Neural cell (in vitro differentiated cells): ENCODE measurements at regions not wholly inside any gene's neighbourhood (a gene's known extent, or its start where the extent isn't known, plus 50 kb on each side); places are given as distances from the start of the nearest gene placed in this dataset.

Source experiments
- H2AFZ ChIP-seq: fragments of 200-600, 300-800 bp; sonication (generic), shearing (Covaris generic); 2 replicates; pipeline ENCODE4 v1.6.0; 2014; ENCODE audit warnings: low read depth, mild to moderate bottlenecking, antibody characterized with exemption, low read length, moderate library complexity
- H3F3A ChIP-seq: fragments of 200-600 bp; shearing (Covaris generic); 2 replicates; pipeline ENCODE4 v1.6.1; 2016; ENCODE audit warnings: mild to moderate bottlenecking, moderate library complexity, mixed read lengths, antibody characterized with exemption, low read length; ENCODE audit not compliant: insufficient read depth, poor library complexity, severe bottlenecking
- H3K27ac ChIP-seq: fragments of 200-600, 300-800 bp; sonication (generic), shearing (Covaris generic); 2 replicates; pipeline ENCODE4 v1.5.1; 2014; ENCODE audit warnings: mild to moderate bottlenecking, low read length, moderate library complexity
- H3K27me3 ChIP-seq: fragments of 300-800, 200-600 bp; sonication (generic), shearing (Covaris generic); 2 replicates; pipeline ENCODE4 v1.6.0; 2014; ENCODE audit warnings: mild to moderate bottlenecking, low read depth, low read length, moderate library complexity; ENCODE audit not compliant: insufficient read depth
- H3K36me3 ChIP-seq: fragments of 300-800, 200-600 bp; sonication (generic), shearing (Covaris generic); 2 replicates; pipeline ENCODE4 v1.5.1; 2014; ENCODE audit warnings: mild to moderate bottlenecking, antibody characterized with exemption, low read length, moderate library complexity; ENCODE audit not compliant: insufficient read depth
- H3K4me2 ChIP-seq: fragments of 300-800, 200-600 bp; sonication (generic), shearing (Covaris generic); 2 replicates; pipeline ENCODE4 v1.6.0; 2014; ENCODE audit warnings: mild to moderate bottlenecking, low read length
- H3K4me3 ChIP-seq: fragments of 300-800, 200-600 bp; sonication (generic), shearing (Covaris generic); 2 replicates; pipeline ENCODE4 v1.5.1; 2014; ENCODE audit warnings: mild to moderate bottlenecking, low read length, moderate library complexity
- H3K79me2 ChIP-seq: fragments of 200-600 bp; shearing (Covaris generic); replicated peaks from 2 replicates; pipeline ENCODE4 v1.6.0; 2014; ENCODE audit warnings: mild to moderate bottlenecking, low read length, moderate library complexity; ENCODE audit not compliant: insufficient read depth
- H3K9ac ChIP-seq: fragments of 300-800, 200-600 bp; sonication (generic), shearing (Covaris generic); 2 replicates; pipeline ENCODE4 v1.6.1; 2016; ENCODE audit warnings: mild to moderate bottlenecking, low read length, mixed read lengths
- H3K9me2 ChIP-seq: fragments of 200-600 bp; shearing (Covaris generic); 2 replicates; pipeline ENCODE4 v1.6.1; 2016; ENCODE audit warnings: mild to moderate bottlenecking, low read length, mixed read lengths; ENCODE audit not compliant: insufficient read depth
- H3K9me3 ChIP-seq: fragments of 200-600, 300-800 bp; sonication (generic), shearing (Covaris generic); 2 replicates; pipeline ENCODE4 v1.6.1; 2016; ENCODE audit warnings: mild to moderate bottlenecking, mixed run types, low read length, moderate library complexity, mixed read lengths
- H4K20me1 ChIP-seq: fragments of 200-600 bp; shearing (Covaris generic); 2 replicates; pipeline ENCODE4 v1.6.1; 2016; ENCODE audit warnings: mild to moderate bottlenecking, mixed run types; ENCODE audit not compliant: insufficient read depth
- EP300 ChIP-seq: fragments of 450-650 bp; conservative IDR thresholded peaks from 2 replicates; pipeline ENCODE4 v1.6.1; 2014; ENCODE audit warnings: antibody characterized with exemption, mild to moderate bottlenecking, moderate library complexity; ENCODE audit not compliant: poor library complexity, severe bottlenecking
- EZH2 ChIP-seq: fragments of 200-600, 300-800 bp; shearing (Covaris generic), sonication (generic); IDR thresholded peaks from 2 replicates; pipeline ENCODE4 v1.6.1; 2014; ENCODE audit warnings: antibody characterized with exemption, low read length, borderline replicate concordance, mild to moderate bottlenecking; ENCODE audit not compliant: insufficient read depth, poor library complexity, severe bottlenecking
- MXI1 ChIP-seq: fragments of 450-650 bp; conservative IDR thresholded peaks from 2 replicates; pipeline ENCODE4 v1.6.1; 2014; ENCODE audit warnings: antibody characterized with exemption, mild to moderate bottlenecking; ENCODE audit not compliant: poor library complexity, severe bottlenecking
- POLR2AphosphoS5 ChIP-seq: IDR thresholded peaks from 2 replicates; pipeline ENCODE4 v1.6.1; 2012
- RAD21 ChIP-seq: fragments of 450-650 bp; conservative IDR thresholded peaks from 2 replicates; pipeline ENCODE4 v1.6.1; 2014; ENCODE audit warnings: antibody characterized with exemption, mild to moderate bottlenecking, moderate library complexity
- SMC3 ChIP-seq: fragments of 450-650 bp; conservative IDR thresholded peaks from 2 replicates; pipeline ENCODE4 v1.6.1; 2014; ENCODE audit warnings: antibody characterized with exemption, mild to moderate bottlenecking, moderate library complexity; ENCODE audit not compliant: poor library complexity
- TAF1 ChIP-seq: IDR thresholded peaks from 2 replicates; pipeline ENCODE4 v1.6.1; 2012; ENCODE audit warnings: low read depth
- TF ChIP-seq, protein P1 (sequence below): IDR thresholded peaks from 2 replicates; pipeline ENCODE4 v1.6.1; 2012; ENCODE audit warnings: borderline replicate concordance
- TF ChIP-seq, protein P2 (sequence below): fragments of 450-650 bp; IDR thresholded peaks from 2 replicates; pipeline ENCODE4 v1.5.1; 2014; ENCODE audit warnings: antibody characterized with exemption, mild to moderate bottlenecking, moderate library complexity; ENCODE audit not compliant: poor library complexity, severe bottlenecking

DNA sequence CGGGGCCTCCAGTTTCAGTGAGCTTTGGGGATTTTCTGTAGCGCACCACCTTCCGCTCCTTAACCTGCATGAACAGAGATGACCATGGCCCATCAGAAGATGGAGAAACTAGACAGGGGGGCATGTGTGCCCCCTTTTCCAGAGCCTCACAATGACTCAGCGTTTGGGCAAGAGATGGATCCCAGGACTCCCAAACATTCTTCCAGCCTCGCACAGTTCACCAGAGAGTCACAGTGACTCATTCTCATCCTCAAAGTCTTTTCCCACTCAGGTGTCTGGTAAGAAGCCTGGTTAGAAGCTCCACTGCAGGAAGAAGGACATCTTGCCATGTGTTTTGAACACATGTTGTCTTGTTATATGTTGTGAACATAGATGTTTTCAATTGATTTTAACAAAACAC, 76.2 kb upstream of the FRMD1 start:
- no peak overlapping the region for H3K9ac ChIP-seq
- H2AFZ ChIP-seq = no peak overlapping the region
- no peak overlapping the region for H3K4me2 ChIP-seq
- TF ChIP-seq RAD21 (no peak), TAF1 (no peak), EP300 (no peak), EZH2 (no peak), MXI1 (no peak), POLR2AphosphoS5 (no peak), SMC3 (no peak)
- TF ChIP-seq, protein P1, sequence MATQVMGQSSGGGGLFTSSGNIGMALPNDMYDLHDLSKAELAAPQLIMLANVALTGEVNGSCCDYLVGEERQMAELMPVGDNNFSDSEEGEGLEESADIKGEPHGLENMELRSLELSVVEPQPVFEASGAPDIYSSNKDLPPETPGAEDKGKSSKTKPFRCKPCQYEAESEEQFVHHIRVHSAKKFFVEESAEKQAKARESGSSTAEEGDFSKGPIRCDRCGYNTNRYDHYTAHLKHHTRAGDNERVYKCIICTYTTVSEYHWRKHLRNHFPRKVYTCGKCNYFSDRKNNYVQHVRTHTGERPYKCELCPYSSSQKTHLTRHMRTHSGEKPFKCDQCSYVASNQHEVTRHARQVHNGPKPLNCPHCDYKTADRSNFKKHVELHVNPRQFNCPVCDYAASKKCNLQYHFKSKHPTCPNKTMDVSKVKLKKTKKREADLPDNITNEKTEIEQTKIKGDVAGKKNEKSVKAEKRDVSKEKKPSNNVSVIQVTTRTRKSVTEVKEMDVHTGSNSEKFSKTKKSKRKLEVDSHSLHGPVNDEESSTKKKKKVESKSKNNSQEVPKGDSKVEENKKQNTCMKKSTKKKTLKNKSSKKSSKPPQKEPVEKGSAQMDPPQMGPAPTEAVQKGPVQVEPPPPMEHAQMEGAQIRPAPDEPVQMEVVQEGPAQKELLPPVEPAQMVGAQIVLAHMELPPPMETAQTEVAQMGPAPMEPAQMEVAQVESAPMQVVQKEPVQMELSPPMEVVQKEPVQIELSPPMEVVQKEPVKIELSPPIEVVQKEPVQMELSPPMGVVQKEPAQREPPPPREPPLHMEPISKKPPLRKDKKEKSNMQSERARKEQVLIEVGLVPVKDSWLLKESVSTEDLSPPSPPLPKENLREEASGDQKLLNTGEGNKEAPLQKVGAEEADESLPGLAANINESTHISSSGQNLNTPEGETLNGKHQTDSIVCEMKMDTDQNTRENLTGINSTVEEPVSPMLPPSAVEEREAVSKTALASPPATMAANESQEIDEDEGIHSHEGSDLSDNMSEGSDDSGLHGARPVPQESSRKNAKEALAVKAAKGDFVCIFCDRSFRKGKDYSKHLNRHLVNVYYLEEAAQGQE = no peak
- TF ChIP-seq, protein P2, sequence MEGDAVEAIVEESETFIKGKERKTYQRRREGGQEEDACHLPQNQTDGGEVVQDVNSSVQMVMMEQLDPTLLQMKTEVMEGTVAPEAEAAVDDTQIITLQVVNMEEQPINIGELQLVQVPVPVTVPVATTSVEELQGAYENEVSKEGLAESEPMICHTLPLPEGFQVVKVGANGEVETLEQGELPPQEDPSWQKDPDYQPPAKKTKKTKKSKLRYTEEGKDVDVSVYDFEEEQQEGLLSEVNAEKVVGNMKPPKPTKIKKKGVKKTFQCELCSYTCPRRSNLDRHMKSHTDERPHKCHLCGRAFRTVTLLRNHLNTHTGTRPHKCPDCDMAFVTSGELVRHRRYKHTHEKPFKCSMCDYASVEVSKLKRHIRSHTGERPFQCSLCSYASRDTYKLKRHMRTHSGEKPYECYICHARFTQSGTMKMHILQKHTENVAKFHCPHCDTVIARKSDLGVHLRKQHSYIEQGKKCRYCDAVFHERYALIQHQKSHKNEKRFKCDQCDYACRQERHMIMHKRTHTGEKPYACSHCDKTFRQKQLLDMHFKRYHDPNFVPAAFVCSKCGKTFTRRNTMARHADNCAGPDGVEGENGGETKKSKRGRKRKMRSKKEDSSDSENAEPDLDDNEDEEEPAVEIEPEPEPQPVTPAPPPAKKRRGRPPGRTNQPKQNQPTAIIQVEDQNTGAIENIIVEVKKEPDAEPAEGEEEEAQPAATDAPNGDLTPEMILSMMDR = no peak
- H3K79me2 ChIP-seq = no peaks in the 10 kb centered on the region
- no peaks in the 10 kb centered on the region for H3K9me3 ChIP-seq
- H3K27ac ChIP-seq = no peak overlapping the region
- H4K20me1 ChIP-seq = no peaks in the 10 kb centered on the region
- H3K27me3 ChIP-seq = no peaks in the 10 kb centered on the region
- H3F3A ChIP-seq = no peaks in the 10 kb centered on the region
- no peak overlapping the region for H3K4me3 ChIP-seq
- H3K9me2 ChIP-seq = no peaks in the 10 kb centered on the region
- H3K36me3 ChIP-seq = no peaks in the 10 kb centered on the region

DNA sequence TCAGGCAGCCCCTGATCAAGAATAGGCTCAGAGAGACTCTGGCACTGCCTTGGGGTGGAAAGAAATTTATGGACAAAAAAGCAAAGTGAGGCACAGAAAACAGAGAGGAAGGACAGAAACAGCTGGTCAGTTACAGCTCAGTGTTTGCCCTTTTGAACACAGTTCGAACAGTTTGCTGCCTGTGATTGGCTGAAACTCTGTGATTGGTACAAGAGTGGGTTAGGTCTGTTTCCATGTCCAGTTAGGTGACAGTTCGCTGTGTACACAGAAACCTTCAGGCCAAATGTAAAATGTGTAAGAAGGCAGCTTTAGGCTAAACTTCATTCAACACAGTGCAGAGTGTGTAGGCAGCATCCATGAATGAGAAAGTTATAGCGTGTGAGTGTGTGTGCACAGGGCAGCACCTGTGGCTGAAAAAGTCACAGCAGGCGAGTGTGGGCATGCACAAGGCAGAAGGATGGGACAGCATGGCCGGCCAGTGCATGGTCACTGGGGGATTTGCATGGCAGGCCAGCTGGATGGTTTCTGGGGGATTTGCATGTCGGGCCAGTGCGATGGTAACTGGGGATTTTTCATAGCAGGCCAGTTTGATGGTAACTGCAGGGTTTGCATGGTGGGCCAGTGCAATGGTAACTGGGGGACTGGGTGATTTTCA, 75.4 kb upstream of the FRMD1 start:
- no peaks in the 10 kb centered on the region for H3K9me2 ChIP-seq

More for the DNA sequence above, 75.4 kb upstream of the FRMD1 start:
- Histone ChIP-seq H3K9me3 (no peaks in the 10 kb centered on the region), H3K27ac (no peak overlapping the region), H3K27me3 (no peaks in the 10 kb centered on the region), H2AFZ (no peak overlapping the region), H4K20me1 (no peaks in the 10 kb centered on the region), H3K36me3 (no peaks in the 10 kb centered on the region), H3K4me3 (no peak overlapping the region), H3K9ac (no peak overlapping the region), H3K79me2 (no peaks in the 10 kb centered on the region), H3K4me2 (no peak overlapping the region), H3F3A (no peaks in the 10 kb centered on the region)
- no peak for TF ChIP-seq EP300
- TF ChIP-seq, protein P2 = no peak
- TF ChIP-seq MXI1 = no peak
- no peak for TF ChIP-seq SMC3
- TF ChIP-seq, protein P1 = no peak
- no peak for TF ChIP-seq EZH2
